GM12878 (cell line): ENCODE measurements at regions not wholly inside any gene's neighbourhood (a gene's known extent, or its start where the extent isn't known, plus 50 kb on each side); places are given as distances from the start of the nearest gene placed in this dataset.

ENCODE experiments used
- CREB1 ChIP-seq: IDR thresholded peaks from 2 replicates; pipeline ENCODE4 v1.6.1; 2012; ENCODE audit warnings: low read depth, mild to moderate bottlenecking, inconsistent platforms
- CTCF ChIP-seq, 3 experiments: IDR thresholded peaks in 2 of 3; conservative IDR thresholded peaks in 1 of 3; 2 replicates each; pipeline ENCODE4 v1.5.1; 2011; ENCODE audit warnings: low read depth in 3 of 3, low read length in 3 of 3, mild to moderate bottlenecking in 3 of 3, control low read depth in 2 of 3, moderate library complexity in 2 of 3, inconsistent platforms in 1 of 3, mixed read lengths in 1 of 3; ENCODE audit not compliant: control insufficient read depth in 2 of 3, insufficient read depth in 1 of 3; ENCODE audit errors: extremely low read depth in 1 of 3
- HSF1 ChIP-seq: fragments of 150-350 bp; IDR thresholded peaks from 2 replicates; pipeline ENCODE4 v1.6.1; 2014; ENCODE audit warnings: mild to moderate bottlenecking, low read depth, low read length
- POLR2AphosphoS5 ChIP-seq: IDR thresholded peaks from 2 replicates; pipeline ENCODE4 v1.6.1; 2011; ENCODE audit warnings: mild to moderate bottlenecking, low read length, inconsistent platforms

GRCh38 chr13:34567597-34567996, 374.5 kb upstream of the NBEA start:
- no peak for TF ChIP-seq POLR2AphosphoS5
- no peak for TF ChIP-seq CTCF (IDR thresholded peaks at IDR 0.05 in 2 of 3, conservative IDR thresholded peaks at IDR 0.05 in 1 of 3; ENCODE audit: control insufficient read depth in 2 of 3, extremely low read depth in 1 of 3, insufficient read depth in 1 of 3, low read depth in 3 of 3, low read length in 3 of 3)
- no peak for TF ChIP-seq CREB1
- TF ChIP-seq HSF1, result no peak
